ENCODE measurements at regions not wholly inside any gene's neighbourhood (a gene's known extent, or its start where the extent isn't known, plus 50 kb on each side); places are given as distances from the start of the nearest gene placed in this dataset.

DNA sequence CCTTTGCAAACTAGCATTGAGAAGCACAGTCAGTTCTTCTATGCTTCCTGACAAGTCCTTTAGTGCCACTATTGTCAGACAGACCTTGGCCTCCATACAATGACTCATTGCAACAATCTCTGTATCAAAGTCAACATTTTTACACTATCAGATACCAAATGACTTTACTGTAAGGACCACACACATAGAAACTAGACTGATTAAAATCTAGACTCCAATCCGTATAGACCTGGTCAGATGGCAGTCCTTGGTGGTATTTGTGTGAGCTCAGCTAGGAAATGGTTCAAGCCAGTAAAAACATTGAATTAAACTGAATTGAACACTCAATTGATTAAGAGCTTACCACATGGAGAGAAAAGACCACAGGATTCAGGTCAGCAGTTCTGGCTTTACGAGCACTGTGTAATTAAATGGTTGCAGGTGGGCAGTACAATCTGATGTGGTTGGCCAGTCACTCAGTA, 549.8 kb upstream of the LCORL start:
- no peak overlapping the region for H2BK5ac ChIP-seq (ENCODE audit: low read depth, low read length, poor library complexity)
- no peak overlapping the region for H3K4ac ChIP-seq (ENCODE audit: low read depth, low read length)
- DNase-seq, result peak; percentile 4 to 63
- no peaks in the 10 kb centered on the region for H3K36me3 ChIP-seq (ENCODE audit: control insufficient read depth in 1 of 2, insufficient read depth in 2 of 2, low read length in 2 of 2)
- H3K14ac ChIP-seq (ENCODE audit: low read length), result no peak overlapping the region
- no peaks in the 10 kb centered on the region for H3K79me1 ChIP-seq (ENCODE audit: low read length)
- no CpG with 5 or more reads among the region's 2 CpGs for WGBS (ENCODE audit: extremely low coverage, insufficient coverage, insufficient read length)
- H2BK120ac ChIP-seq (ENCODE audit: insufficient read depth, low read length, poor library complexity), result no peak overlapping the region
- H3K9ac ChIP-seq (ENCODE audit: low read length), result no peak overlapping the region
- no peak overlapping the region for H3K27ac ChIP-seq (ENCODE audit: low read depth, low read length)
- no peak overlapping the region for H2AFZ ChIP-seq (ENCODE audit: insufficient read depth, low read length, poor library complexity)
- H4K12ac ChIP-seq (ENCODE audit: low read depth, low read length), result no peak overlapping the region
- no peak overlapping the region for H3K4me3 ChIP-seq (ENCODE audit: low read depth, low read length)
- H3K9me3 ChIP-seq (ENCODE audit: insufficient read depth, low read depth, low read length), result no peaks in the 10 kb centered on the region
- H2AK5ac ChIP-seq (ENCODE audit: low read length), result no peak overlapping the region
- H3K18ac ChIP-seq (ENCODE audit: low read length), result no peak overlapping the region
- H3K4me1 ChIP-seq (ENCODE audit: control insufficient read depth in 1 of 2, insufficient read depth in 2 of 2, low read length in 2 of 2), result peaks cover 0 to 2% of the 10 kb centered on the region in 2 experiments
- no peak overlapping the region for H3K4me2 ChIP-seq (ENCODE audit: low read length)
- H3K79me2 ChIP-seq (ENCODE audit: control insufficient read depth, insufficient read depth, low read length, poor library complexity), result no peaks in the 10 kb centered on the region
- H2BK12ac ChIP-seq (ENCODE audit: low read length), result no peak overlapping the region
- H4K91ac ChIP-seq (ENCODE audit: low read depth, low read length), result no peak overlapping the region
- no peaks in the 10 kb centered on the region for H3K27me3 ChIP-seq (ENCODE audit: insufficient read depth, low read length)
- no peak overlapping the region for H3K23ac ChIP-seq (ENCODE audit: low read length)
- H4K8ac ChIP-seq (ENCODE audit: low read depth, low read length), result no peak overlapping the region

DNA sequence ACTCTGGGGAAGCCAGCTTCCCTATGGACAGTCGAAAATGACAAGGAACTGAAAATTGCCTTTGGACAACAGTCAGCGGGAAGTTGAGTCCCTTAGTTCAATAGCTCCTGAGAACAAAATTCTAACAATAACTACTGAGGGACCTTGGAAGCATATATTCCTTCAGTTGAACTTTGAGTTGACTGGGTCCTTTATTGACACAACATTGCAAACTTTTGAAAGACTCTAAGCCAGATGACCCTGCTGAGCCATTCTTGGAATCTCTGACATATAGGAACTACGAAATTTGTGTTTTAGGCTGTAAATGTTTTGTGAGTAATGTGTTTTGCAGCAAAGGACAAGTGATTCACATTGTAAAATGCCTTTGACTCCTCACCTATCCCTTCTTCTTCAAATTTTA, 548.8 kb upstream of the LCORL start:
- H3K14ac ChIP-seq (ENCODE audit: low read length), result no peak overlapping the region
- H4K12ac ChIP-seq (ENCODE audit: low read depth, low read length), result no peak overlapping the region
- H3K36me3 ChIP-seq (ENCODE audit: control insufficient read depth in 1 of 2, insufficient read depth in 2 of 2, low read length in 2 of 2), result no peaks in the 10 kb centered on the region
- DNase-seq, result no peak
- no peak overlapping the region for H4K8ac ChIP-seq (ENCODE audit: low read depth, low read length)
- no CpG with 5 or more reads among the region's 3 CpGs for whole genome bisulfite sequencing (ENCODE audit: extremely low coverage, insufficient coverage, insufficient read length)
- no peak overlapping the region for H2BK5ac ChIP-seq (ENCODE audit: low read depth, low read length, poor library complexity)
- no peaks in the 10 kb centered on the region for H3K79me1 ChIP-seq (ENCODE audit: low read length)
- H2BK12ac ChIP-seq (ENCODE audit: low read length), result no peak overlapping the region
- no peak overlapping the region for H3K18ac ChIP-seq (ENCODE audit: low read length)
- H3K4ac ChIP-seq (ENCODE audit: low read depth, low read length), result no peak overlapping the region
- no peak overlapping the region for H3K27ac ChIP-seq (ENCODE audit: low read depth, low read length)
- H3K4me1 ChIP-seq (ENCODE audit: control insufficient read depth in 1 of 2, insufficient read depth in 2 of 2, low read length in 2 of 2), result peaks cover 0 to 2% of the 10 kb centered on the region in 2 experiments
- no peaks in the 10 kb centered on the region for H3K9me3 ChIP-seq (ENCODE audit: insufficient read depth, low read depth, low read length)
- no peak overlapping the region for H3K4me2 ChIP-seq (ENCODE audit: low read length)
- no peak overlapping the region for H2BK120ac ChIP-seq (ENCODE audit: insufficient read depth, low read length, poor library complexity)
- no peak overlapping the region for H3K4me3 ChIP-seq (ENCODE audit: low read depth, low read length)
- no peak overlapping the region for H3K9ac ChIP-seq (ENCODE audit: low read length)
- H4K91ac ChIP-seq (ENCODE audit: low read depth, low read length), result no peak overlapping the region
- no peak overlapping the region for H3K23ac ChIP-seq (ENCODE audit: low read length)
- no peaks in the 10 kb centered on the region for H3K27me3 ChIP-seq (ENCODE audit: insufficient read depth, low read length)
- no peak overlapping the region for H2AFZ ChIP-seq (ENCODE audit: insufficient read depth, low read length, poor library complexity)
- H3K79me2 ChIP-seq (ENCODE audit: control insufficient read depth, insufficient read depth, low read length, poor library complexity), result no peaks in the 10 kb centered on the region
- H2AK5ac ChIP-seq (ENCODE audit: low read length), result no peak overlapping the region

DNA sequence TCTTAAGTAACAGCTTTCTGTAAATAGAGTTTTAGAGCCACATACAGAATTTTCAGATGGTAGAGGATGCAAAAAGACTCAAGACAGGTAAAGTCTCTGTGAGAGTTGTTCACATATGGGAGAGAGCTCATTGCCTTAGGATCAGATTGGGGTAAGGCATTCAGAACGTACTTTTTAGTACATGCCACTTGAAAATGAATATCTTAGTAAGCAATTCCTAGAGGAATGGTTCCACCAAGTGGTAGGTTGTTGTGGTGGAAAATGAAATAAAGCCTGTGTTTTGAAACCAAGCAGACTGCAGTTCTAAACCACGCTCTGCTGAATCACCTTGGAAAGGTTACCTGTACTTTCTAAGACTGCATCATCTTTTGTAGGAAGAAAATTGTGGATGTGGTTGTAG, 547.0 kb upstream of the LCORL start:
- Histone ChIP-seq H4K8ac (ENCODE audit: low read depth, low read length) (no peak overlapping the region), H2BK120ac (ENCODE audit: insufficient read depth, low read length, poor library complexity) (no peak overlapping the region), H3K23ac (ENCODE audit: low read length) (no peak overlapping the region), H3K4me1 (ENCODE audit: control insufficient read depth in 1 of 2, insufficient read depth in 2 of 2, low read length in 2 of 2) (peaks cover 0 to 2% of the 10 kb centered on the region in 2 experiments), H3K4me3 (ENCODE audit: low read depth, low read length) (no peak overlapping the region), H3K14ac (ENCODE audit: low read length) (no peak overlapping the region), H2BK12ac (ENCODE audit: low read length) (no peak overlapping the region), H3K9ac (ENCODE audit: low read length) (no peak overlapping the region), H3K18ac (ENCODE audit: low read length) (no peak overlapping the region), H2BK5ac (ENCODE audit: low read depth, low read length, poor library complexity) (no peak overlapping the region), H3K9me3 (ENCODE audit: insufficient read depth, low read depth, low read length) (no peaks in the 10 kb centered on the region), H3K79me2 (ENCODE audit: control insufficient read depth, insufficient read depth, low read length, poor library complexity) (no peaks in the 10 kb centered on the region), H2AFZ (ENCODE audit: insufficient read depth, low read length, poor library complexity) (no peak overlapping the region), H3K27me3 (ENCODE audit: insufficient read depth, low read length) (no peaks in the 10 kb centered on the region), H3K27ac (ENCODE audit: low read depth, low read length) (no peak overlapping the region), H3K36me3 (ENCODE audit: control insufficient read depth in 1 of 2, insufficient read depth in 2 of 2, low read length in 2 of 2) (no peaks in the 10 kb centered on the region), H3K4ac (ENCODE audit: low read depth, low read length) (no peak overlapping the region), H3K79me1 (ENCODE audit: low read length) (no peaks in the 10 kb centered on the region), H2AK5ac (ENCODE audit: low read length) (no peak overlapping the region), H3K4me2 (ENCODE audit: low read length) (no peak overlapping the region), H4K12ac (ENCODE audit: low read depth, low read length) (no peak overlapping the region), H4K91ac (ENCODE audit: low read depth, low read length) (no peak overlapping the region)
- peak in 1 of 2 donors; percentile 40 for DNase-seq
- WGBS (ENCODE audit: extremely low coverage, insufficient coverage, insufficient read length), result no CpG with 5 or more reads among the region's 2 CpGs

DNA sequence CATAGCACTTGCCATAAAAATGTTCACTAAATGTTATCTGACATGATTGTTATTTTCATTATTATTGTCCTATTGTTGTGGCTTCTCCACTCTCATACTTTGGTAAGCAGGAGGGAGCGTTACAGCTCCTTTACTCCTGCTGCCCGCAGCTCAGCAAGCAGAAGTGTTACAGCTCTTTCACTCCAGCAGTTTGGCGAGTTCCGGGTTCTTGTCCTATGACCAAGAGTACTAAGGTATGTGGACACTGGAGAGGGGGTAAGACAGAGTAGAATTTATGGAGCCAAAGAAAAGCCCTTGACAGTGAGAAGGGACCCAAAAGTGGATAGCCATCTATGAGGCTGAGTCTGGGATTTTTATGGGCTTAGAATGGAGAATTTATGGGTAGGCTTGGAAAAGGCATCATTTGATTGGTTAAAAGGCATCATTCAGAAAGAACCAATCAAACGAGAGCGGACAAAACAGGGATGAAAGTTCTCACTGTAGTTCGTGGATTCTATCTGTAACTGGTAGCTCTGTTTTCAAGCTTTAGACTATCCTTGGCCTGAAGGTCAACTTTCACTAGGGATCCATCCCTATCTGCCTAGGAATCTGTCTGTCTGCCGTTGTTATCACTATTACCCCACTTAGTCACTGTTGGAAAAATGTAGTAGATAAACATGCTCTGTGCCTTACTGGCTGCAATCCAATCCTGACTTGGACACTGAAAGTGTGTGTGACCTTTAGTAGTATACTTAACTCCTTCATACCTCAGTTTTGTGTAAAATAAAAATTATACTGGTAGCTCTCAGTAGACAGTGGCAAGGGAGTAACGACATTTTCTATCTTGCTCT, 545.6 kb upstream of the LCORL start:
- Histone ChIP-seq H3K27me3 (ENCODE audit: insufficient read depth, low read length) (no peaks in the 10 kb centered on the region), H3K14ac (ENCODE audit: low read length) (no peak overlapping the region), H3K36me3 (ENCODE audit: control insufficient read depth in 1 of 2, insufficient read depth in 2 of 2, low read length in 2 of 2) (no peaks in the 10 kb centered on the region), H3K4ac (ENCODE audit: low read depth, low read length) (no peak overlapping the region), H3K23ac (ENCODE audit: low read length) (no peak overlapping the region), H3K27ac (ENCODE audit: low read depth, low read length) (no peak overlapping the region), H3K9me3 (ENCODE audit: insufficient read depth, low read depth, low read length) (no peaks in the 10 kb centered on the region), H3K79me1 (ENCODE audit: low read length) (no peaks in the 10 kb centered on the region), H2AFZ (ENCODE audit: insufficient read depth, low read length, poor library complexity) (no peak overlapping the region), H2BK120ac (ENCODE audit: insufficient read depth, low read length, poor library complexity) (no peak overlapping the region), H4K8ac (ENCODE audit: low read depth, low read length) (peak overlapping the region; percentile 17), H2BK12ac (ENCODE audit: low read length) (no peak overlapping the region), H3K18ac (ENCODE audit: low read length) (no peak overlapping the region), H4K91ac (ENCODE audit: low read depth, low read length) (peak overlapping the region; percentile 38), H2BK5ac (ENCODE audit: low read depth, low read length, poor library complexity) (no peak overlapping the region), H3K4me3 (ENCODE audit: low read depth, low read length) (no peak overlapping the region), H4K12ac (ENCODE audit: low read depth, low read length) (no peak overlapping the region), H2AK5ac (ENCODE audit: low read length) (no peak overlapping the region), H3K4me2 (ENCODE audit: low read length) (no peak overlapping the region), H3K79me2 (ENCODE audit: control insufficient read depth, insufficient read depth, low read length, poor library complexity) (no peaks in the 10 kb centered on the region), H3K4me1 (ENCODE audit: control insufficient read depth in 1 of 2, insufficient read depth in 2 of 2, low read length in 2 of 2) (peaks cover 0 to 2% of the 10 kb centered on the region in 2 experiments), H3K9ac (ENCODE audit: low read length) (no peak overlapping the region)
- no CpG with 5 or more reads among the region's 9 CpGs for WGBS (ENCODE audit: extremely low coverage, insufficient coverage, insufficient read length)
- DNase-seq, result peak; percentile 64 to 88
